HG02973 (cell line): ENCODE measurements at regions not wholly inside any gene's neighbourhood (a gene's known extent, or its start where the extent isn't known, plus 50 kb on each side); places are given as distances from the start of the nearest gene placed in this dataset.

ENCODE experiments used
- ATAC-seq: cut with Tn5 transposase; IDR thresholded peaks from one replicate; pipeline ENCODE4 v1.9.1; 2021; ENCODE audit warnings: moderate library complexity; ENCODE audit not compliant: unreplicated experiment

GRCh38 chr14:54306806-54307205 is 90.0 kb upstream of the CDKN3 start:
- ATAC-seq: no peak

GRCh38 chr14:54309615-54310014 is 87.2 kb upstream of the CDKN3 start:
- ATAC-seq: no peak

GRCh38 chr14:54310151-54310850 is 86.5 kb upstream of the CDKN3 start:
- no peak for ATAC-seq

- no peak for ATAC-seq
These were observed 86.0 kb upstream of the CDKN3 start for GRCh38 chr14:54310851-54311228.

GRCh38 chr14:54312166-54312801 is 84.5 kb upstream of the CDKN3 start:
- ATAC-seq: no peak

GRCh38 chr14:54314365-54315104 is 82.3 kb upstream of the CDKN3 start:
- no peak for ATAC-seq

- ATAC-seq: no peak
These were observed 80.2 kb upstream of the CDKN3 start for GRCh38 chr14:54316652-54317051.

- ATAC-seq: no peak
These were observed 79.4 kb upstream of the CDKN3 start for GRCh38 chr14:54317391-54317790.

- ATAC-seq: no peak
These were observed 74.6 kb upstream of the CDKN3 start for GRCh38 chr14:54322246-54322645.

GRCh38 chr14:54322701-54323337 is 74.0 kb upstream of the CDKN3 start:
- ATAC-seq: no peak

- ATAC-seq: no peak
These were observed 71.0 kb upstream of the CDKN3 start for GRCh38 chr14:54325766-54326165.

- ATAC-seq: no peak
These were observed 67.6 kb upstream of the CDKN3 start for GRCh38 chr14:54329082-54329695.

- ATAC-seq: no peak
These were observed 65.9 kb upstream of the CDKN3 start for GRCh38 chr14:54330876-54331275.

- no peak for ATAC-seq
These were observed 65.3 kb upstream of the CDKN3 start for GRCh38 chr14:54331516-54331915.

GRCh38 chr14:54332490-54332889 is 64.3 kb upstream of the CDKN3 start:
- ATAC-seq: no peak

GRCh38 chr14:54333511-54333910 is 63.3 kb upstream of the CDKN3 start:
- no peak for ATAC-seq

GRCh38 chr14:54335569-54336155 is 61.1 kb upstream of the CDKN3 start:
- ATAC-seq: no peak

GRCh38 chr14:54337314-54337713 is 59.5 kb upstream of the CDKN3 start:
- no peak for ATAC-seq

- no peak for ATAC-seq
These were observed 58.0 kb upstream of the CDKN3 start for GRCh38 chr14:54338696-54339317.

GRCh38 chr14:54339771-54340170 is 57.0 kb upstream of the CDKN3 start:
- ATAC-seq: no peak
